Neuron (in vitro differentiated cells): ENCODE measurements at regions not wholly inside any gene's neighbourhood (a gene's known extent, or its start where the extent isn't known, plus 50 kb on each side); places are given as distances from the start of the nearest gene placed in this dataset.

Experiments used
- H2AFZ ChIP-seq: one replicate; pipeline ENCODE4 v1.6.1; 2013; ENCODE audit warnings: low read depth, mild to moderate bottlenecking, inconsistent platforms, low read length, moderate library complexity
- H3K27me3 ChIP-seq: one replicate; pipeline ENCODE4 v1.6.1; 2013; ENCODE audit warnings: low read length; ENCODE audit not compliant: insufficient read depth
- H3K36me3 ChIP-seq: one replicate; pipeline ENCODE4 v1.6.1; 2013; ENCODE audit warnings: low read length; ENCODE audit not compliant: insufficient read depth
- H3K4me1 ChIP-seq: one replicate; pipeline ENCODE4 v1.6.1; 2013; ENCODE audit warnings: low read length; ENCODE audit not compliant: insufficient read depth
- H3K4me3 ChIP-seq: 2 replicates; pipeline ENCODE4 v1.5.1; 2013; ENCODE audit warnings: mild to moderate bottlenecking, low read length, moderate library complexity
- H3K9me3 ChIP-seq: one replicate; pipeline ENCODE4 v1.6.1; 2013; ENCODE audit warnings: low read length

GRCh38 chr13:107743983-107744382, 471.4 kb downstream of the LIG4 start:
- no peaks in the 10 kb centered on the region for H3K9me3 ChIP-seq
- H3K36me3 ChIP-seq = no peaks in the 10 kb centered on the region
- H3K4me1 ChIP-seq = no peaks in the 10 kb centered on the region
- no peak overlapping the region for H2AFZ ChIP-seq
- no peaks in the 10 kb centered on the region for H3K27me3 ChIP-seq
- H3K4me3 ChIP-seq = no peak overlapping the region

- H3K36me3 ChIP-seq = no peaks in the 10 kb centered on the region
- no peaks in the 10 kb centered on the region for H3K27me3 ChIP-seq
- H2AFZ ChIP-seq = no peak overlapping the region
- H3K4me1 ChIP-seq = no peaks in the 10 kb centered on the region
- H3K9me3 ChIP-seq = no peaks in the 10 kb centered on the region
- no peak overlapping the region for H3K4me3 ChIP-seq
These were observed 471.8 kb downstream of the LIG4 start for GRCh38 chr13:107743526-107743925.

GRCh38 chr13:107743100-107743499, 472.2 kb downstream of the LIG4 start:
- H3K27me3 ChIP-seq = no peaks in the 10 kb centered on the region
- H3K9me3 ChIP-seq = no peaks in the 10 kb centered on the region
- H3K4me3 ChIP-seq = no peak overlapping the region

GRCh38 chr13:107742544-107742943, 472.8 kb downstream of the LIG4 start:
- Histone ChIP-seq H3K9me3 (no peaks in the 10 kb centered on the region), H3K36me3 (no peaks in the 10 kb centered on the region), H3K27me3 (no peaks in the 10 kb centered on the region), H3K4me3 (no peak overlapping the region), H3K4me1 (no peaks in the 10 kb centered on the region), H2AFZ (no peak overlapping the region)

More at GRCh38 chr13:107743100-107743499, 472.2 kb downstream of the LIG4 start:
- Histone ChIP-seq H2AFZ (no peak overlapping the region), H3K4me1 (no peaks in the 10 kb centered on the region), H3K36me3 (no peaks in the 10 kb centered on the region)

- H3K36me3 ChIP-seq = no peaks in the 10 kb centered on the region
- H3K27me3 ChIP-seq = no peaks in the 10 kb centered on the region
- no peak overlapping the region for H3K4me3 ChIP-seq
- H3K9me3 ChIP-seq = no peaks in the 10 kb centered on the region
- no peak overlapping the region for H2AFZ ChIP-seq
- no peaks in the 10 kb centered on the region for H3K4me1 ChIP-seq
These were observed 477.3 kb downstream of the LIG4 start for GRCh38 chr13:107738004-107738403.

- no peaks in the 10 kb centered on the region for H3K4me1 ChIP-seq
- no peaks in the 10 kb centered on the region for H3K27me3 ChIP-seq
- no peaks in the 10 kb centered on the region for H3K9me3 ChIP-seq
- no peak overlapping the region for H3K4me3 ChIP-seq
- H3K36me3 ChIP-seq = no peaks in the 10 kb centered on the region
- no peak overlapping the region for H2AFZ ChIP-seq
These were observed 478.6 kb downstream of the LIG4 start for GRCh38 chr13:107736731-107737130.

- no peaks in the 10 kb centered on the region for H3K36me3 ChIP-seq
- no peaks in the 10 kb centered on the region for H3K4me1 ChIP-seq
- H3K9me3 ChIP-seq = no peaks in the 10 kb centered on the region
- H2AFZ ChIP-seq = no peak overlapping the region
- H3K4me3 ChIP-seq = no peak overlapping the region
- H3K27me3 ChIP-seq = no peaks in the 10 kb centered on the region
These were observed 479.2 kb downstream of the LIG4 start for GRCh38 chr13:107736170-107736569.

- Histone ChIP-seq H3K4me1 (no peaks in the 10 kb centered on the region), H3K27me3 (no peaks in the 10 kb centered on the region), H2AFZ (no peak overlapping the region), H3K36me3 (no peaks in the 10 kb centered on the region), H3K4me3 (no peak overlapping the region), H3K9me3 (no peaks in the 10 kb centered on the region)
These were observed 480.3 kb downstream of the LIG4 start for GRCh38 chr13:107734891-107735625.

- H2AFZ ChIP-seq = no peak overlapping the region
- no peaks in the 10 kb centered on the region for H3K4me1 ChIP-seq
These were observed 482.1 kb downstream of the LIG4 start for GRCh38 chr13:107733276-107733675.

GRCh38 chr13:107730813-107731212, 484.5 kb downstream of the LIG4 start:
- Histone ChIP-seq H2AFZ (no peak overlapping the region), H3K27me3 (no peaks in the 10 kb centered on the region), H3K4me1 (no peaks in the 10 kb centered on the region), H3K4me3 (no peak overlapping the region), H3K36me3 (no peaks in the 10 kb centered on the region), H3K9me3 (no peaks in the 10 kb centered on the region)

More at GRCh38 chr13:107733276-107733675, 482.1 kb downstream of the LIG4 start:
- Histone ChIP-seq H3K9me3 (no peaks in the 10 kb centered on the region), H3K4me3 (no peak overlapping the region), H3K27me3 (no peaks in the 10 kb centered on the region), H3K36me3 (no peaks in the 10 kb centered on the region)

- Histone ChIP-seq H3K4me3 (no peak overlapping the region), H3K9me3 (no peaks in the 10 kb centered on the region), H3K36me3 (no peaks in the 10 kb centered on the region), H2AFZ (no peak overlapping the region), H3K4me1 (no peaks in the 10 kb centered on the region), H3K27me3 (no peaks in the 10 kb centered on the region)
These were observed 494.0 kb downstream of the LIG4 start for GRCh38 chr13:107721125-107721869.

- no peaks in the 10 kb centered on the region for H3K9me3 ChIP-seq
- no peak overlapping the region for H2AFZ ChIP-seq
- H3K4me1 ChIP-seq = no peaks in the 10 kb centered on the region
- no peaks in the 10 kb centered on the region for H3K27me3 ChIP-seq
- no peak overlapping the region for H3K4me3 ChIP-seq
- no peaks in the 10 kb centered on the region for H3K36me3 ChIP-seq
These were observed 498.6 kb downstream of the LIG4 start for GRCh38 chr13:107716741-107717140.

GRCh38 chr13:107716241-107716640, 499.1 kb downstream of the LIG4 start:
- H3K27me3 ChIP-seq = no peaks in the 10 kb centered on the region
- H3K4me1 ChIP-seq = no peaks in the 10 kb centered on the region
- no peak overlapping the region for H3K4me3 ChIP-seq
- no peak overlapping the region for H2AFZ ChIP-seq
- no peaks in the 10 kb centered on the region for H3K9me3 ChIP-seq
- H3K36me3 ChIP-seq = no peaks in the 10 kb centered on the region
